ACHN (cell line): ENCODE measurements at regions not wholly inside any gene's neighbourhood (a gene's known extent, or its start where the extent isn't known, plus 50 kb on each side); places are given as distances from the start of the nearest gene placed in this dataset.

Experiments
- DNase-seq: peaks from one replicate; pipeline ENCODE4 v3.0.0-alpha.2; 2015
- in situ Hi-C: cut with HindIII; loops from 2 replicates; pipeline ENCODE4 v1.10.0; 2017; ENCODE audit warnings: low sequenced_read_pairs, low pct_ligation_motif_present, low pct_unique_long_range_greater_than_20kb

DNA sequence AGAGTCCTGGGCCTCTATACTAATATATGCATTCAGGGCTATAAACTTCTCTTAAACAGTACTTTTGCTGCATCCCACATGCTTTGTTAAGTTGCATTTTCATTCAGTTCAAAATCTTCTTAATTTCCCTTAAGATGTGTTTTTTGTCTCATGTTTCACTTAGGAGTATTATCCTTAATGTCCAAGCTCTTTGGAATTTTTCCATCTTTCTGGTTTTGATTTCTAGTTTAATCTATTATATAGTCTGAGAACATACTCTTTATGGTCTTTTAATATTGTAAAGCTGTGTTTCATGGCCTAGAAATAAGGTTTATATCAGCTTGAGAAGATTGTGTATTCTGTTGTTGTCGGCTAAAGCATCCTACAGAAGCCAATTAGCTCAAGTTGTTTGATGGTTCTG lies 1041.8 kb downstream of the PLA2G4A start:
- in situ Hi-C loops, result no loop called here
- no peak for DNase-seq

DNA sequence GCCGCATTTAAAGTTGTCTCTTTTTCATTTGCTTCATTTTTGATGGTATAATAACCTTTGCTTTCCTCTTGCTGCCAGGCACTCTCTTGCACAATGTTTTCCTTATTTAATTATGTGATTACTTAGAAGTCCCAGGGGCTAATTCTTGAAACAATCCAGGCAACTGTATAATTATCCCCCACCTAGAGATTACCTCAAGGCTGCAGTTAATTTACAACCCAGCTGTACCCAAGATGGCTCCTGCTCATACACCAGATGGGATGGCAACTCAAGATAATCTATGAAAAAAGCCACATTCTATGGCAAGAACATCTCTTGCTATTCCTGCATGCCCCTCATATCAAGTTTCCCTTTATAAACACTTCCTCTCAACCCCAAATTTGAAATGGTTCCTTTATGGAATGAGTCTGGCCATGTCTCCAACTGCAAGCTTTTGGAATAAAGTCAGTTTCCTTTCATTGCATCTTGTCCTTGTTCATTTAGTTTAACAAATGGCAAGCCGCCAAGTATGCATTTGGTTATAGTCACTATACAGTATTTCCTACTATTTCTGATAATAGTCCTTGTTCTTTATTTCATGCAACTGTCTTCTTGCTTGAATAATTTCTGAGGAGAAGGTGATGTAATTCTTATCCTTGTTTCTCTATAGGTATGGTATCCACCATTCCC lies 1042.6 kb downstream of the PLA2G4A start:
- DNase-seq, result no peak
- in situ Hi-C loops, result no loop called here

DNA sequence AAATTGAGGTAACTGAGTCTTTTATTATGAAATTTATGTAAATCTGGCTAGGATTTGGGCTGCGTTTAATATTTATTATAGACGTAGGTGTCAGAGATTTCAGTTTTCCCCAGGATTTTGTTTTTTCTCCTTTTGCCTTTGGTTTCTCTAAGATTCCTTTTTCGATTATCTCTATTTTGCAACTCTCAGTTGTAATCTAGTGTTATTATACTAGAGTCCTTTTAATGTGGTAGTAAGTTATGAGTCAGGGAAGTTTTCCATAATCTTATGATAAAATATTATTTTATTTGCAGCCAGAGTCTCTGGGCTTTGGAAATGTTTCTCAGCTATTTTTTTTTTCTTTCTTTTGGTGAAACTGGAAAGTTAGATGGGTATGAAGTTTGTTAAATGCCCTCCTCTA lies 1043.8 kb downstream of the PLA2G4A start:
- in situ Hi-C loops, result no loop called here
- no peak for DNase-seq

DNA sequence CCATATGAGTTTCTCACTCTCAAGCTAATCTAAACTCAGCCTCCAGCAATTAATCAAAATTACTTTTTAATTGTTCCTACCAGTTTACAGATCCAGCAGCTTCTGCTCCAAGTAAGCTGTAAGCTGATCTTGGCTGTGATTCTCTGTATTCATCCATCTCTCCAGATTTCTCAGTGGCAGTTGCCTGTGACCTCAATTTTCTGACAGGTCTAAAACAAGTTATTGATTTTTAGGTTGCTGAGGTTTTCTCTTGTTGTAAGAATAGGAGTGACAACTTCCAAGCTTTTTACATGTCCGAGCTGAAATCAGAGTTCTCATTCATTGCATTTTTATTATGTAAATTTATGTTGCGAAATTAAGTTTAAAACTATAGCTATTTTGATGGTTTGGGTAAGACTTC lies 1044.4 kb downstream of the PLA2G4A start:
- in situ Hi-C loops, result no loop called here
- no peak for DNase-seq

DNA sequence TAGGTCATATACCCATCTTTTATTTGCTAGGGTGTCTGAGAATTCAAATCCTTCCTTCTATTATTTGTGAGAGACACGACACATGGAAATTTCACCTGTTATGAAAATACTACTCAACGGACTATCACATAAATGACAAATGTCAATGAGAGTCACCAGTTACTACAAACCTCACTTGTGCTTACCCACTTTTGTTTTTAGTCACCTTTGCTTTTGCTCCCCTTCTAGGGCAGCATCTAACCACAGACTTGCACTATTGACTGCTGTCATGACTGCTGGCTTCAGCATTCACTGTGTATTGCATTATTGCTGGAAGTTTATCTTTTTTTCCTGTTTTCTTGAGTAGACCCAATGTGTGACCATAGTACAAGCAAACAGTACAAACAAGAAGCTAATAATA lies 1048.0 kb downstream of the PLA2G4A start:
- DNase-seq, result no peak
- in situ Hi-C loops, result no loop called here

DNA sequence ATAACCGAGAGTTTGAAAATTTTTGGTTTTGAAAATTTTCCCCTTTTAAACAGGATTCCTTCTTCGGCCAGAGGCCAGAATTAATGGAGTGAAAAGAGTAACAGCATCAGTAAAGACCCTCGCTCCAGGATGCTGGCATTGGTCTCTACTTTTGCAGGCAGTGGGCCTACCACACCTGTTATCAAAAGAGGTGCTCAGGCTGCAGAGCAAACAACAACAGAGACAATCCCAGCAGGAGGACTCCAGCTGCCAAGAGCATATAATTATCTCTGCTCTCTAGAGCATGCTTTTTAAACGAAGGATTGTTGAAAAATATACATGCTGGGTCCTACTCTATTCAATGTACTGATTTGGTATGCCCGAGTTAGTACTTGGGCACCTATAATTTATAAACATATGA lies 1048.5 kb downstream of the PLA2G4A start:
- DNase-seq, result no peak
- in situ Hi-C loops, result no loop called here

DNA sequence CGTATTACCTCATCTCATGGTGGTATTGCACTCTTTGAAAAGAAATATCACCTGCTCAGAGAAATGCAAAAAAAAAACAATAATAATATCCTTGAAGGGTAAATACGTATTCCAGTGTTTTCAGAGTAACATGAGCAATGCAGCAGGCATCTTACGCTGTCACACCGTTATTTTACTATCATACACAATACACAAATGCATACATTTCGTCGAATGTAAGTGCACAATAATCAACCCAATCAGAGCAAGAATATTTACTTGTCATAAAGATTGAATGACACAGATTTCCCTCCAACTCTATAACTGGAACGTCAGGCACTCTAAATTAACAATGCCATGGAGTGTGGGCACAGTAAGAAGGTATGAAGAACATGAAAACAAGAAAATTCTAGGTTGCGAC lies 1050.1 kb downstream of the PLA2G4A start:
- in situ Hi-C loops, result no loop called here
- DNase-seq, result no peak

DNA sequence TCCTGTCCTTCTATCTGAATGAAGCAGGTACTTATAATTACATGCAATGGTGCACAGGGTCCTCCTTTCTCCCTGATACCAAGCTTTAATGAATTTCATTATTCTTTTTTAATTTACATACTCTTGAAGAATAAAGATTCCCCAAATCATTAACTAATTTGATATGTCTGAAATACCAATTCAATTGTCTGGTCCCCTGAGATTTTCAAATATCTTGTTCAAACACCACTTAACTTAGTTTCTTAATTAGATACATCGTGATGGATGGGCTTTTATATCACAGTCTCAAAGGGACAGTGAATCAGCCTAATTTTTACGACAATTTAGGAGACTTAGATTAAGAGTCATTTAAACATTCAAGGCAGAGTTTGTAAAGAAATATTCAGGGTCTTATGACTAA lies 1054.6 kb downstream of the PLA2G4A start:
- no peak for DNase-seq
- in situ Hi-C loops, result no loop called here

DNA sequence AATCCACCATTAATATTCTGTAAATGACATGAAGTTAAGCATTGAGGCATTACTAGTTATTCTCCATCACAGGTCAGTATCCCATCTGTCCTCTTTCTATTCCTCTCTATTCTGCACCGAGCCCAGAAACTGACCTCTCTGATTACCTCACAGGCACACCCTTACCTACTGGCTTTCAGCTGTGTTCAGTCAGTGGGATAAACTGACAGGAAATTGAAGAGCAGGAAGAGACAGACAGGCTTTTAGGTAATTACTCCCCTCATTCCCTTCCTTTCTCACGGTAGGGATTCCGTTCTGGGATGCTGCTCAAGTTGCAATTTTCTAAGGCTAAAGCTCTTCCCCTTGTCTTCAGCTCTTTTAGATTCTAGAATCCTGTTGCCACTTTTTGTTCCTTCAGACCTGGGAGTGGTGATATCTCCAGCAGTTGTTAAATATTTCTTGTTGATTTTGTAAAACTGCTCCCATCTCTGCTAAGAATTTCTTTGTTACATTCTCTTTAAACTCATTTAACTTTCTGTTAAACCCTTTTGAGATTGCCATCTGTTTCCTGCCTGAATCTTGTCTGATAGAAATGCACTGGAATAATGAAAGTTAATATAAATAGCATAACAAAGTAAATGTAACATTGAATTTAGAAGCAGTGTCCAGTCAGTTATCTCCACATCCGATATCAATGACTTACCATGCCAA lies 1063.4 kb downstream of the PLA2G4A start:
- in situ Hi-C loops, result no loop called here

DNA sequence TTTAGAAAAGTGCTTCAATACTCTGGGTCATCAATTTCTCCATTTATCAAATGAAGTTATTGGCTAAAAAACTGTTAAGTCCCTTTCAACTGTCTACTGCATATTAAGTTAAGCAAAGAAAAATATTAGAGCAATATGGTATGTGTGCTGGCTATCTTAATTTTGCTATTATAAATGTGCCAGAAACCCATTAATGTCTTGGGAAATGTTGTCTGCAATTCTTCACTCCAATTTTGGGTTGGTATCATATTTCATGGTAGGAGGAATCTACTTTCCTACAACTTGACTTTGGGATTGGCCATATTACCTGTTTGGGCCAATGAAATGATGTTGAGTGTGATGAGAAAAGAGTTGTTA lies 1063.9 kb downstream of the PLA2G4A start:
- DNase-seq, result no peak
- in situ Hi-C loops, result no loop called here

More for the DNA sequence above, 1063.4 kb downstream of the PLA2G4A start:
- no peak for DNase-seq

DNA sequence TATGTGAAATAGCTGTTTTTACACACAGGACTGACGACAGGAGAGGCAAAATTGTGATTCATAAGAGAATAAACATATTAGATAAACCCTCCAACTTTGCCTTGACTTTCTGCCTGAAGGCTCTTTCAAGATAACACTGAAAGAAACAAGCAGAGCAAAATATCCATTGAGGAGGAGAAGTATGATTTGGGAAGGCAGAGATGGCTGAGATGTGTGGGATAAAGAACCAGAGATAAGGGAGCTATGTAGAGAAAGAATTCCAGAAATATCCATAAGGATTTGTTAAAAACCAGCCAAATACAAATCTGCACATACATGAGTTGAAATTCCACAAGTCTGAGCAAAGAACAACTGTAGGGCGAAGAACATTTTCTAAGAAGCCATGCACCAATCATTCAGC lies 1064.7 kb downstream of the PLA2G4A start:
- in situ Hi-C loops, result no loop called here
- DNase-seq, result no peak

DNA sequence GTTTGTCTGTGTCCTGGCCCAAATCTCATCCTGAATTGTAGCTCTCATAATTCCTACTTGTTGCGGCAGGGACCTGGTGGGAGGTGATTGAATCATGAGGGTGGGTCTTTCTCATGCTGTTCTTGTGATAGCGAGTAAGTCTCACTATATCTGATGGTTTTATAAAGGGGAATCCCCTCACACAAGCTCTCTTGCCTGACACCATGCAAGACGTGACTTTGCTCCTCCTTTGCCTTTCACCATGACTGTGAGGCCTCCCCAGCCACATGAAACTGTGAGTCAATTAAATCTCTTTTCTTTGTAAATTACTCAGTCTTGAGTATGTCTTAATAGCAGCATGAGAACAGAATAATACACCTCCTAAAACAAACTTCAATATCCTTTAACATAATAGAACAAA lies 1065.6 kb downstream of the PLA2G4A start:
- DNase-seq, result no peak
- in situ Hi-C loops, result no loop called here

DNA sequence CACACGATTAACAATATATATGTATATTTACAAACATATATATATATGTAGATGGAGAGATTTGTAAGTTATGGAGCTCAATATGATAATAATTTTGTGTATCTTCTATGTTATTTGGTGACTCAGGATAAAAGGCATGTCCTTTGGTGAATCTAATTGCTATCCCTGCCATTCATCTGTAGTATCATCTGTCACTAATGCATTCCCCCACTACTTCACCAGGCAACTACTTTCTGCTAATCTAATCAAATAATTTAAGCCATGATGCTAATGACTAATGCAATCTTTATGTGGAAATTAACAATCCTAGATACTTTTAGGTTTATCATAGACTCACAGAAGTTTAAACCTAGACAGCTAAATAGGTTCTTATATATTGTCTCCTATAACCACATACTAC lies 1074.5 kb downstream of the PLA2G4A start:
- in situ Hi-C loops, result no loop called here
- no peak for DNase-seq

DNA sequence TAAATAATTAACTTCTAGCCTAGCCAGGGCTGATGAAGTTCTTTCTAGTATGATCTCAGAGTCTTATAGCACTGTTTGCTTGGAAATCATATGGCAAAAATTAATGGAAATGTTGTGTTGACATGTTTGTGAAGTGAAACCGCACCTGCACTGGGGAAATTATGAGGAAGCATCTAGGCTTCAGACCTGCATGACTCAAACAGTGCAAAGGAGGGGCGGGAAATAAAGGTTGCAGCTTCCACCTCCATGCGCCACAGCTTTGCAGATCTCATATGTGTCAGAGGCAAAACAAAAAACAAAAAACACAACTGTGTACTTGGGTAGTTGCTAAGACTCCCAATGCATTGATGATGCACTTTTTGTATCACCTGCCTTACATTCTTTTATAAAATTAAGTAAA lies 1080.6 kb downstream of the PLA2G4A start:
- in situ Hi-C loops, result no loop called here
- no peak for DNase-seq

DNA sequence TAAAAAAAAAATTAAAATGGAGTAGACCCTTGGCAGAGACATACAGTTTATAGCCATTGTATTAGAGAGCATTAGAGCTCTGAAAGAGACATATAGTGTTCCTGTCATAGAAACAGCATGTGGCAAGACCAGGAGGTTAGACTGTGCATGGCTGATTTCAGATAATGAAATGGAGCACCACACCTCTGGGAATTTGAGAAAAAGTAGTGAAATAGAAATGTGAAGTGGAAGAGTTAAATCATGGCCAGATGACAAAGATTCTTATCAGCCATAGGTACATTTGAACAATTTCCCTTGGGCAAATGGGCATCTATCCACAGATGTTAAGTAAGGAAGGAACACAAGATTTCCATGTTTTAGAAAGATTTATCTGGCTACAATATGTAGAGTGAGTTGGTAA lies 1083.1 kb downstream of the PLA2G4A start:
- in situ Hi-C loops, result no loop called here
- no peak for DNase-seq

DNA sequence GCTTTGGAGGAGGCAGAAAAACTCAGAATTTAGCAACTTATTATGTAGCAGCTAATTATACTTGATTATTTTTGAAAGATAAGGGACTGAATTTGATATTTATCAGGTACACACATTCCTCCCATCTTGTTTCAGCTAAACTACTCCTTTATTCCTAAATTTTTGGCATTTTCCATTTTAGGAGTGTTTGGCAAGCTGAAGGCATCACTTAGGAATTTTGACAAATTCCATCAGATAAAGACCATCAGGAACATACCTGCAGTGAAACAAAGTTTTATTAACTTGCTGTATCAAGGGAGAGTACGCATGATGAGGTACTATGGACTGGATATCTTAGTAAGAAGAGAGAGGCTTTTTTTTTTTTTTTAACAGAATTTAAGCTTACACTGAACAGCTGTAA lies 1092.2 kb downstream of the PLA2G4A start:
- in situ Hi-C loops, result no loop called here
- DNase-seq, result no peak

DNA sequence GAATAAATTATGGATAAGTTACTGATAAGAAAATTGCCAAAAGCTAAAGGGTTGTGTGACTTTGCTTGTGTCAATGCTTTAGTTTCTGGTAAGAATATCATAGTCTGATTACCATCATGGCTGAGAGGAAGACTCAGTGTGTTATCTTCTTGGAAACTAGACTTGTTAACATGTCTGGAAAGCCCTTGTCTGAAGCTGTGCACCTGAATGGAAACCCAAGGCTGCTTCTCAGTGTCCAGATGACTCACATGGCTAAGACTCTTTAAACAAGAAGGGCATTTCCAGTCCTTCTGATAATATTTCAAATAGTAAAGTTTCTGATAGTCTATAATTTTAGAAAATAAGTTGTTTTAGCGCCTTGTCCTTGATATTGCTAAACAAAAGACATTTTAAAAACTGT lies 1092.7 kb downstream of the PLA2G4A start:
- in situ Hi-C loops, result no loop called here
- DNase-seq, result no peak

DNA sequence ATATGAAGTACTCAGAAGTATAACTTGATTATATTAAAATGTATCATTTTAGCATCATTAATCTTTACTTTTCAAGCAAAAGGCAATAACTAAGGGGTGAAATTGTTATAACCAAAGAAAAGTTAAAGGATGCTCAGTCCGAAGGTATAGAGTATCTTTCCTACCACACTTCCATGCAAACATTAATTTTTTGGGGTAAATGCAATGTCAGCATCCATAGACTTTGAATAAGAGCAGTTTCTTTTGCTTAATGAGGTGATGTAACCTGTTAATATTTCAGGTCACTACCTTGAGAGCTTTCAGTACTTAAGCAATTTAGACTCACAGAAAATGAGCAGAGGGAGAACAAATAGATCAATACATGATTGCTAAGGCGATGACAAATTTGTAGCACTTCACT lies 1093.5 kb downstream of the PLA2G4A start:
- in situ Hi-C loops, result no loop called here
- no peak for DNase-seq

DNA sequence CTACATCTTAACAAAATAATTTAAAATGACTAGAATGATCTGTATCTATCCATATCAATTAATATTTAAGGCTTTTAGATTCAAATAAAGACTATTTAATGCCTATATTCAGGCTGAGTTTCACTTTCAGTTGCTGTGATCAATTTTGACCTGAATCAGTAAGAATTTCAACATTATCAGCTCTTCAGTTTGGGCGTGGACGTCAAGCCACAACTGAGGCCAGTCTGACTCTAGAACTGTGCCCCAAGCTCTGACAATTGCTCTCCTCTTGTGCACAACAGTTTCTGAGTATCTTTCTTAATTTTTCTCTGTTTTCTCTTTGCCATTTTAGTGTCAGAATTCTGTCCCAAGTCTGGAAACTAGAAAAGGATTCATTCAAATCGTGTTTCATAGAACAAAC lies 1095.5 kb downstream of the PLA2G4A start:
- no peak for DNase-seq
- in situ Hi-C loops, result no loop called here

DNA sequence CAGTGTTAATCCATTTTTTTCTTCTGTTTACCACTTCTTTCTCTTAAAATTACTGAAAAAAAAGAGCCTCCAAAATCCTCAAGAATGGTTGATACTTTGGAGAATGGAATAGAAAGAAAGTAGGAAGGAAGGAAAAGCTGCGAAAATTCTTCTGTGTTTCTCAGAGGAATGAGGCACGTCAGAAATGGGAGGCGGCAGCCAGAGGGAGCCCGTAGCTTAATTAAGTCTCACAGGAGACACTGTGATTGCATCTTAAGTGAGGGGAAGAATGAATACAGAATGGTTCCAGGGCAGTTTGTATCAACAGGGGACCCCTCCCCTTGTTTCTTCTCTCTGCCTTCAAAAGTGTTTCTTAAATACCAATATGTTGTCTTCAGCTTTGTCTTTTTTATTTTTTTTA lies 1099.5 kb downstream of the PLA2G4A start:
- in situ Hi-C loops, result no loop called here
- peak; percentile 43 for DNase-seq

DNA sequence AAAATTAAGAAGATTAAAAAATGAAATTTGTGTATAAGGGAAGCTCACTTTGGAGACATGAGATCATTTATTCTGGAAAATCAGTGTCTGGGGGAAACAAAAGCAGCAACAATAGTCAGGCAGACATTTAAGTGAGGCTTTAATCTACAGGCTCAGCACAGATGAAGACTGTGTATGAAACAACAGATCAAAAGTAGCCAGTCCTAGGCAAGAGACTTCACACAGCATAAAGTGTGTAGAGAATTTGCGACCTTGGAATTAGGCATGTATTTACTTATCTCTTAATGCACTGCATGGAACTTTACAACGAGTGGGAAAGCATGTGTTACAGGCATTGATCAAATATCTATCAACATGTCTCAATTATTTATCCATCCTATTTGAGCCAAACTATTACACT lies 1099.9 kb downstream of the PLA2G4A start:
- DNase-seq, result no peak
- in situ Hi-C loops, result no loop called here
